ENCODE measurements at regions not wholly inside any gene's neighbourhood (a gene's known extent, or its start where the extent isn't known, plus 50 kb on each side); places are given as distances from the start of the nearest gene placed in this dataset.

- CTCF ChIA-PET = no interaction called here
- no peak for TF ChIP-seq CTCF (IDR thresholded peaks at IDR 0.05; ENCODE audit: unreplicated experiment)
- Mint-ChIP-seq H3K9me3 (ENCODE audit: low read depth, unreplicated experiment) (no peaks in the 10 kb centered on the region), H3K27me3 (ENCODE audit: unreplicated experiment) (peaks cover 16% of the 10 kb centered on the region), H3K27ac (ENCODE audit: unreplicated experiment) (no peak overlapping the region), H3K4me3 (ENCODE audit: low read depth, unreplicated experiment) (no peak overlapping the region), H3K4me1 (ENCODE audit: low read depth, unreplicated experiment) (no peaks in the 10 kb centered on the region), H3K36me3 (ENCODE audit: insufficient read depth, unreplicated experiment) (no peaks in the 10 kb centered on the region)
- DNase-seq = no peak
- no TSS peak for BruUV-seq (replicated peaks)
- intact Hi-C loops (cut with micrococcal nuclease; ENCODE audit: unreplicated experiment) = no loop called here
These were observed 90.0 kb downstream of the NPTX2 start for GRCh38 chr7:98707076-98707475.

GRCh38 chr7:98711945-98712344 lies 94.9 kb downstream of the NPTX2 start:
- TF ChIP-seq CTCF (IDR thresholded peaks at IDR 0.05; ENCODE audit: unreplicated experiment) = no peak
- no peaks in the 10 kb centered on the region for H3K4me1 Mint-ChIP-seq (ENCODE audit: low read depth, unreplicated experiment)
- intact Hi-C loops (cut with micrococcal nuclease; ENCODE audit: unreplicated experiment) = no loop called here
- no peaks in the 10 kb centered on the region for H3K36me3 Mint-ChIP-seq (ENCODE audit: insufficient read depth, unreplicated experiment)
- DNase-seq = no peak
- H3K9me3 Mint-ChIP-seq (ENCODE audit: low read depth, unreplicated experiment) = no peaks in the 10 kb centered on the region
- CTCF ChIA-PET = interaction anchor here (0.6 kb wide), 1 partner anchor 278 kb away, joined by 5 read pairs; no protein-coding TSS in a partner anchor
- no peak overlapping the region for H3K4me3 Mint-ChIP-seq (ENCODE audit: low read depth, unreplicated experiment)
- H3K27ac Mint-ChIP-seq (ENCODE audit: unreplicated experiment) = no peak overlapping the region
- no peaks in the 10 kb centered on the region for H3K27me3 Mint-ChIP-seq (ENCODE audit: unreplicated experiment)
- BruUV-seq (replicated peaks) = no TSS peak

- H3K9me3 Mint-ChIP-seq (ENCODE audit: low read depth, unreplicated experiment) = no peaks in the 10 kb centered on the region
- no peak overlapping the region for H3K27ac Mint-ChIP-seq (ENCODE audit: unreplicated experiment)
- TF ChIP-seq CTCF (IDR thresholded peaks at IDR 0.05; ENCODE audit: unreplicated experiment) = no peak
- CTCF ChIA-PET = no interaction called here
- intact Hi-C loops (cut with micrococcal nuclease; ENCODE audit: unreplicated experiment) = no loop called here
- no peaks in the 10 kb centered on the region for H3K27me3 Mint-ChIP-seq (ENCODE audit: unreplicated experiment)
- DNase-seq = no peak
- BruUV-seq (replicated peaks) = no TSS peak
- H3K36me3 Mint-ChIP-seq (ENCODE audit: insufficient read depth, unreplicated experiment) = no peaks in the 10 kb centered on the region
- H3K4me1 Mint-ChIP-seq (ENCODE audit: low read depth, unreplicated experiment) = no peaks in the 10 kb centered on the region
- no peak overlapping the region for H3K4me3 Mint-ChIP-seq (ENCODE audit: low read depth, unreplicated experiment)
These were observed 96.2 kb downstream of the NPTX2 start for GRCh38 chr7:98713165-98713810.

- intact Hi-C loops (cut with micrococcal nuclease; ENCODE audit: unreplicated experiment) = no loop called here
- Mint-ChIP-seq H3K27me3 (ENCODE audit: unreplicated experiment) (peaks cover 24% of the 10 kb centered on the region), H3K4me1 (ENCODE audit: low read depth, unreplicated experiment) (no peaks in the 10 kb centered on the region), H3K4me3 (ENCODE audit: low read depth, unreplicated experiment) (no peak overlapping the region), H3K9me3 (ENCODE audit: low read depth, unreplicated experiment) (no peaks in the 10 kb centered on the region), H3K27ac (ENCODE audit: unreplicated experiment) (no peak overlapping the region), H3K36me3 (ENCODE audit: insufficient read depth, unreplicated experiment) (no peaks in the 10 kb centered on the region)
- CTCF ChIA-PET = no interaction called here
- no peak for TF ChIP-seq CTCF (IDR thresholded peaks at IDR 0.05; ENCODE audit: unreplicated experiment)
- no peak for DNase-seq
- no TSS peak for BruUV-seq (replicated peaks)
These were observed 102.3 kb downstream of the NPTX2 start for GRCh38 chr7:98719396-98719795.
